HG03045 (cell line): ENCODE measurements at regions not wholly inside any gene's neighbourhood (a gene's known extent, or its start where the extent isn't known, plus 50 kb on each side); places are given as distances from the start of the nearest gene placed in this dataset.
"Not testable (repeated sequence)": the region's sequence is repeated elsewhere in the genome, so short reads cannot be mapped to it uniquely, and the experiment has no call there.

Experiments used
- ATAC-seq: cut with Tn5 transposase; IDR thresholded peaks from one replicate; pipeline ENCODE4 v1.9.1; 2021; ENCODE audit warnings: mild to moderate bottlenecking, moderate library complexity; ENCODE audit not compliant: unreplicated experiment

GRCh38 chr3:177336873-177337450, 139.7 kb upstream of the TBL1XR1 start:
- no peak for ATAC-seq

GRCh38 chr3:177337541-177338331, 140.5 kb upstream of the TBL1XR1 start:
- ATAC-seq, result peak; percentile 88

GRCh38 chr3:177338697-177339219, 141.5 kb upstream of the TBL1XR1 start:
- ATAC-seq, result no peak

GRCh38 chr3:177339220-177339703, 142.0 kb upstream of the TBL1XR1 start:
- ATAC-seq, result not testable (repeated sequence)

GRCh38 chr3:177340243-177340830, 143.1 kb upstream of the TBL1XR1 start:
- no peak for ATAC-seq

GRCh38 chr3:177341736-177342419, 144.6 kb upstream of the TBL1XR1 start:
- no peak for ATAC-seq

GRCh38 chr3:177343122-177343625, 145.9 kb upstream of the TBL1XR1 start:
- ATAC-seq, result no peak

GRCh38 chr3:177345049-177345972, 148.0 kb upstream of the TBL1XR1 start:
- ATAC-seq, result peak; percentile 79

- ATAC-seq, result no peak
These were observed 148.8 kb upstream of the TBL1XR1 start for GRCh38 chr3:177345973-177346503.

- ATAC-seq, result no peak
These were observed 149.6 kb upstream of the TBL1XR1 start for GRCh38 chr3:177346878-177347277.

GRCh38 chr3:177347611-177348010, 150.3 kb upstream of the TBL1XR1 start:
- no peak for ATAC-seq

GRCh38 chr3:177348974-177349373, 151.7 kb upstream of the TBL1XR1 start:
- no peak for ATAC-seq

GRCh38 chr3:177349384-177349783, 152.1 kb upstream of the TBL1XR1 start:
- ATAC-seq, result no peak

- no peak for ATAC-seq
These were observed 152.8 kb upstream of the TBL1XR1 start for GRCh38 chr3:177350121-177350520.

- no peak for ATAC-seq
These were observed 153.9 kb upstream of the TBL1XR1 start for GRCh38 chr3:177351206-177351605.

GRCh38 chr3:177351757-177352158, 154.5 kb upstream of the TBL1XR1 start:
- ATAC-seq, result peak; percentile 97

- ATAC-seq, result no peak
These were observed 155.1 kb upstream of the TBL1XR1 start for GRCh38 chr3:177352424-177352823.

GRCh38 chr3:177353140-177353539, 155.9 kb upstream of the TBL1XR1 start:
- ATAC-seq, result no peak

- not testable (repeated sequence) for ATAC-seq
These were observed 156.6 kb upstream of the TBL1XR1 start for GRCh38 chr3:177353879-177354278.

- no peak for ATAC-seq
These were observed 157.2 kb upstream of the TBL1XR1 start for GRCh38 chr3:177354466-177354865.
